Osteocyte (in vitro differentiated cells): ENCODE measurements at regions not wholly inside any gene's neighbourhood (a gene's known extent, or its start where the extent isn't known, plus 50 kb on each side); places are given as distances from the start of the nearest gene placed in this dataset.

ENCODE experiments used
- DNase-seq: peaks from one replicate; pipeline ENCODE4 v3.0.0; 2021; ENCODE audit warnings: mixed read lengths; ENCODE audit not compliant: unreplicated experiment; ENCODE audit errors: extremely low spot score
- H3K27ac Mint-ChIP-seq: one replicate; pipeline ENCODE4 v1.8.0; 2021; ENCODE audit warnings: mild to moderate bottlenecking, mixed read lengths; ENCODE audit not compliant: unreplicated experiment
- H3K27me3 Mint-ChIP-seq: one replicate; pipeline ENCODE4 v1.8.0; 2021; ENCODE audit warnings: mixed read lengths; ENCODE audit not compliant: unreplicated experiment
- H3K36me3 Mint-ChIP-seq: one replicate; pipeline ENCODE4 v1.8.0; 2021; ENCODE audit warnings: mixed read lengths; ENCODE audit not compliant: unreplicated experiment
- H3K4me1 Mint-ChIP-seq: one replicate; pipeline ENCODE4 v1.8.0; 2021; ENCODE audit warnings: mixed read lengths; ENCODE audit not compliant: unreplicated experiment
- H3K4me3 Mint-ChIP-seq: one replicate; pipeline ENCODE4 v1.8.0; 2021; ENCODE audit warnings: mild to moderate bottlenecking, moderate library complexity, mixed read lengths; ENCODE audit not compliant: unreplicated experiment
- H3K9me3 Mint-ChIP-seq: one replicate; pipeline ENCODE4 v1.8.0; 2021; ENCODE audit warnings: mixed read lengths; ENCODE audit not compliant: unreplicated experiment
- TF ChIP-seq, protein P1 (sequence below): fragments of 200-600 bp; sonication (generic); IDR thresholded peaks from 2 replicates; pipeline ENCODE4 v1.5.0; 2021; ENCODE audit warnings: antibody characterized with exemption, mild to moderate bottlenecking, moderate library complexity

DNA sequence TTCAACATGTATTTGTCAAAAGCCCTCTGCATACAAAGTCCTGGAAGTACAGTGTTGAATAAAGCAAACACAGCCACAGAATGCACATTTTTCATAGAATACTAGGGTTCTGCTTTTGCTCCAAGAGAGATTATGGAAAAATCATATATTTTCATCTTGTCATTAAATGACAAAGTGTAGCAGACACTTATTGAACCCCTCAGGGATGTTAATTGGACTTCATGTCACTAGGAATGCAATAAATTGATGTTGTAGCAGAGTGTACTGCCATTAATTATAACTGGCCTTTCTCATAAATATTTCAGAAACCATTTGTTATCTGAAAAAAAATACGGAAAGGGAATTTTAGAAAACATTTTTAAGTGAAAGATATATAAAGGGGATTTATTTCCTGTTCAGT, 64.5 kb upstream of the TAC1 start:
- no peaks in the 10 kb centered on the region for H3K36me3 Mint-ChIP-seq
- H3K27ac Mint-ChIP-seq = no peak overlapping the region
- H3K27me3 Mint-ChIP-seq = peaks cover 9% of the 10 kb centered on the region
- TF ChIP-seq, protein P1, sequence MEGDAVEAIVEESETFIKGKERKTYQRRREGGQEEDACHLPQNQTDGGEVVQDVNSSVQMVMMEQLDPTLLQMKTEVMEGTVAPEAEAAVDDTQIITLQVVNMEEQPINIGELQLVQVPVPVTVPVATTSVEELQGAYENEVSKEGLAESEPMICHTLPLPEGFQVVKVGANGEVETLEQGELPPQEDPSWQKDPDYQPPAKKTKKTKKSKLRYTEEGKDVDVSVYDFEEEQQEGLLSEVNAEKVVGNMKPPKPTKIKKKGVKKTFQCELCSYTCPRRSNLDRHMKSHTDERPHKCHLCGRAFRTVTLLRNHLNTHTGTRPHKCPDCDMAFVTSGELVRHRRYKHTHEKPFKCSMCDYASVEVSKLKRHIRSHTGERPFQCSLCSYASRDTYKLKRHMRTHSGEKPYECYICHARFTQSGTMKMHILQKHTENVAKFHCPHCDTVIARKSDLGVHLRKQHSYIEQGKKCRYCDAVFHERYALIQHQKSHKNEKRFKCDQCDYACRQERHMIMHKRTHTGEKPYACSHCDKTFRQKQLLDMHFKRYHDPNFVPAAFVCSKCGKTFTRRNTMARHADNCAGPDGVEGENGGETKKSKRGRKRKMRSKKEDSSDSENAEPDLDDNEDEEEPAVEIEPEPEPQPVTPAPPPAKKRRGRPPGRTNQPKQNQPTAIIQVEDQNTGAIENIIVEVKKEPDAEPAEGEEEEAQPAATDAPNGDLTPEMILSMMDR = no peak
- no peak for DNase-seq
- no peak overlapping the region for H3K4me3 Mint-ChIP-seq
- no peaks in the 10 kb centered on the region for H3K9me3 Mint-ChIP-seq
- no peaks in the 10 kb centered on the region for H3K4me1 Mint-ChIP-seq

DNA sequence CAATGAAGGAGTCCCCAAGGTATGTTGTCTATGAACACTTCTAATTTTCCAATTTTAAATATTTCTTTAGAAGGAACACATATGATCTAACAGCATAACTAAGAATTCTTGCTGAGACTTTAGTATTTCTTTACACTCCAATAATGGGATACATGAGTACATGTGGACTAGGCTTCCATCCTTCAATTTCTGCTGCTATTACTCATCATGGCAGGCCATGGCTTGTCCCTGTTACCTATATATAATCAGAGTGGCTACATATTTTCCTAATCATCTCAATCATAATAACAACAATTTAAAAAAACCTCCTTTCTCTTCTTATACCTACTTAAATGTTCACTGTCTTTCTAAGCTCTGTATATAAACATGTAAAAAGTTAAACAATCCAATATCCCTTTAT, 60.3 kb upstream of the TAC1 start:
- no peaks in the 10 kb centered on the region for H3K4me1 Mint-ChIP-seq
- H3K36me3 Mint-ChIP-seq = no peaks in the 10 kb centered on the region
- H3K27me3 Mint-ChIP-seq = peaks cover 9% of the 10 kb centered on the region
- H3K4me3 Mint-ChIP-seq = no peak overlapping the region
- no peak overlapping the region for H3K27ac Mint-ChIP-seq
- TF ChIP-seq, protein P1 = no peak
- no peaks in the 10 kb centered on the region for H3K9me3 Mint-ChIP-seq
- DNase-seq = no peak

DNA sequence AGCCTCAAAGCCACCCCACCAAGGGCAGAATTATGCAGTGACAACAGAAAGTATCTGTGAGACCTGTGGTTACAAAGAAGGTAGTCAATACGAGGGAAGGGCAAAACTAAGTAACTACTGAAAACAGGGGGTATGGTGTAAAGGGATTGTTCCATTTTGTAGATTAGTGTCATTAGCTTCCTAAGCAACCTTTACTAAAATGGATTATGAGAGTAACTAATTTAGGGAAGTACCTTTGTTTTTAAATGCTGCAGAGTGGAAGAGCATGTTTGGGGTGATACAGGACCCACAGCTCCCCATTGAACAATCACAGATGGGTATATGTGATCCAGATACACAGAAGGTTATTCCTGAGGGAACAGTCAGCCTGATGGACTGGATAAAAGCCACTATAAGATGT, 51.3 kb upstream of the TAC1 start:
- H3K36me3 Mint-ChIP-seq = no peaks in the 10 kb centered on the region
- H3K27ac Mint-ChIP-seq = no peak overlapping the region

More for the DNA sequence above, 51.3 kb upstream of the TAC1 start:
- Mint-ChIP-seq H3K4me3 (no peak overlapping the region), H3K9me3 (no peaks in the 10 kb centered on the region), H3K27me3 (no peaks in the 10 kb centered on the region), H3K4me1 (no peaks in the 10 kb centered on the region)
- DNase-seq = no peak
- TF ChIP-seq, protein P1 = no peak
